A673 (cell line): ENCODE measurements at regions not wholly inside any gene's neighbourhood (a gene's known extent, or its start where the extent isn't known, plus 50 kb on each side); places are given as distances from the start of the nearest gene placed in this dataset.

Source experiments
- BruUV-seq: library from RNA; stranded (reverse); fragments of 400-500 nt; replicated peaks from 2 replicates; lab custom pipeline; 2021; lab: Mats Ljungman, UMichigan
- CTCF ChIA-PET: fragments of 300-600 bp; sonication (Branson Sonifier 250); formaldehyde crosslinking; loops from one replicate; lab custom pipeline; 2022; ENCODE audit warnings: antibody characterized with exemption; lab: Charles Lee
- POLR2A ChIA-PET: fragments of 300-600 bp; sonication (Branson Sonifier 250); formaldehyde crosslinking; loops from one replicate; lab custom pipeline; 2022; ENCODE audit warnings: antibody characterized with exemption; ENCODE audit not compliant: low non-redundant PET; lab: Charles Lee
- DNase-seq: peaks from one replicate; pipeline ENCODE4 v3.0.0-alpha.2; 2015; ENCODE audit warnings: low spot score
- H3K27ac ChIP-seq: fragments of 200-600 bp; sonication (generic); 2 replicates; pipeline ENCODE4 v1.5.1; 2016; ENCODE audit warnings: mixed run types, low read depth, mild to moderate bottlenecking, mixed read lengths, antibody characterized with exemption, low read length; ENCODE audit not compliant: poor library complexity, severe bottlenecking
- H3K27me3 ChIP-seq: fragments of 200-600 bp; sonication (generic); replicated peaks from 2 replicates; pipeline ENCODE4 v1.6.1; 2017; ENCODE audit warnings: mixed run types, low read depth, mild to moderate bottlenecking, mixed read lengths, antibody characterized with exemption, low read length; ENCODE audit not compliant: insufficient read depth, poor library complexity
- H3K36me3 ChIP-seq: fragments of 200-600 bp; sonication (generic); 2 replicates; pipeline ENCODE4 v1.6.1; 2016; ENCODE audit warnings: mixed run types, mild to moderate bottlenecking, mixed read lengths, antibody characterized with exemption, low read length; ENCODE audit not compliant: insufficient read depth, poor library complexity, severe bottlenecking
- H3K4me1 ChIP-seq: fragments of 200-600 bp; sonication (generic); 2 replicates; pipeline ENCODE4 v1.6.1; 2017; ENCODE audit warnings: mixed run types, mild to moderate bottlenecking, mixed read lengths, antibody characterized with exemption, low read length; ENCODE audit not compliant: insufficient read depth, poor library complexity, severe bottlenecking
- H3K4me3 ChIP-seq: fragments of 200-600 bp; sonication (generic); 2 replicates; pipeline ENCODE4 v1.5.1; 2016; ENCODE audit warnings: low read depth, mixed run types, mild to moderate bottlenecking, mixed read lengths, low read length; ENCODE audit not compliant: poor library complexity, severe bottlenecking
- H3K9me3 ChIP-seq: fragments of 200-600 bp; sonication (generic); 2 replicates; pipeline ENCODE4 v1.6.1; 2016; ENCODE audit warnings: mixed run types, low read depth, mild to moderate bottlenecking, mixed read lengths, antibody characterized with exemption, low read length; ENCODE audit not compliant: poor library complexity, severe bottlenecking
- CTCF ChIP-seq: fragments of 300-800, 200-600 bp; sonication (generic); conservative IDR thresholded peaks from 2 replicates; pipeline ENCODE4 v1.5.1; 2017; ENCODE audit warnings: low read depth, mild to moderate bottlenecking, antibody characterized with exemption, low read length, moderate library complexity, mixed read lengths
- EZH2 ChIP-seq: fragments of 200-600 bp; sonication (generic); IDR thresholded peaks from 2 replicates; pipeline ENCODE4 v1.6.1; 2017; ENCODE audit warnings: borderline replicate concordance, low read depth, mild to moderate bottlenecking, mixed read lengths, antibody characterized with exemption, low read length; ENCODE audit not compliant: poor library complexity, severe bottlenecking
- intact Hi-C: fragments of 100-400 bp; cut with micrococcal nuclease; formaldehyde crosslinking; loops from one replicate; pipeline ENCODE4 v1.10.0; 2022; ENCODE audit not compliant: unreplicated experiment

- POLR2A ChIA-PET = no interaction called here
- Histone ChIP-seq H3K36me3 (no peaks in the 10 kb centered on the region), H3K27me3 (no peaks in the 10 kb centered on the region), H3K4me3 (no peak overlapping the region), H3K27ac (no peak overlapping the region), H3K9me3 (no peaks in the 10 kb centered on the region), H3K4me1 (no peaks in the 10 kb centered on the region)
- CTCF ChIA-PET = no interaction called here
- DNase-seq = no peak
- no peak for TF ChIP-seq EZH2
- intact Hi-C loops = no loop called here
- BruUV-seq = no TSS peak
Measured at GRCh38 chr3:16081661-16082060, 92.8 kb upstream of the GALNT15 start.

- H3K36me3 ChIP-seq = no peaks in the 10 kb centered on the region
- no peak overlapping the region for H3K4me3 ChIP-seq
- TF ChIP-seq EZH2 = no peak
- TF ChIP-seq CTCF = no peak
- intact Hi-C loops = no loop called here
- H3K9me3 ChIP-seq = no peaks in the 10 kb centered on the region
- POLR2A ChIA-PET = no interaction called here
- H3K4me1 ChIP-seq = no peaks in the 10 kb centered on the region
- peaks cover 4% of the 10 kb centered on the region for H3K27me3 ChIP-seq
- BruUV-seq = no TSS peak
- CTCF ChIA-PET = no interaction called here
- no peak overlapping the region for H3K27ac ChIP-seq
- DNase-seq = no peak
Measured at GRCh38 chr3:16084887-16085286, 89.6 kb upstream of the GALNT15 start.

- Histone ChIP-seq H3K9me3 (no peaks in the 10 kb centered on the region), H3K4me3 (no peak overlapping the region), H3K27ac (no peak overlapping the region), H3K36me3 (no peaks in the 10 kb centered on the region), H3K27me3 (peaks cover 4% of the 10 kb centered on the region), H3K4me1 (no peaks in the 10 kb centered on the region)
- intact Hi-C loops = no loop called here
- CTCF ChIA-PET = no interaction called here
- DNase-seq = no peak
- POLR2A ChIA-PET = no interaction called here
- no TSS peak for BruUV-seq
- TF ChIP-seq EZH2 = no peak
- TF ChIP-seq CTCF = no peak
Measured at GRCh38 chr3:16085410-16085809, 89.1 kb upstream of the GALNT15 start.

GRCh38 chr3:16085884-16086608 lies 88.4 kb upstream of the GALNT15 start:
- Histone ChIP-seq H3K9me3 (no peaks in the 10 kb centered on the region), H3K27me3 (peaks cover 4% of the 10 kb centered on the region), H3K4me3 (no peak overlapping the region), H3K36me3 (no peaks in the 10 kb centered on the region), H3K4me1 (no peaks in the 10 kb centered on the region), H3K27ac (no peak overlapping the region)
- no peak for DNase-seq
- ChIA-PET POLR2A (no interaction called here), CTCF (no interaction called here)
- intact Hi-C loops = no loop called here
- BruUV-seq = no TSS peak
- TF ChIP-seq EZH2 = no peak
- TF ChIP-seq CTCF = no peak
